Nucleus accumbens (tissue), 56 donors: ENCODE measurements at regions not wholly inside any gene's neighbourhood (a gene's known extent, or its start where the extent isn't known, plus 50 kb on each side); places are given as distances from the start of the nearest gene placed in this dataset.
"Not testable (repeated sequence)": the region's sequence is repeated elsewhere in the genome, so short reads cannot be mapped to it uniquely, and the experiment has no call there.

Experiments
- DNase-seq, 56 donors: peaks; one replicate each; lab custom pipeline; 2025; lab: John Stamatoyannopoulos, UW

- DNase-seq = no peak
These were observed 122.8 kb upstream of the RMDN2 start for GRCh38 chr2:37802211-37802752.

- no peak for DNase-seq
These were observed 122.1 kb upstream of the RMDN2 start for GRCh38 chr2:37802899-37803379.

GRCh38 chr2:37806004-37806403, 119.1 kb upstream of the RMDN2 start:
- not testable (repeated sequence) for DNase-seq

GRCh38 chr2:37809525-37809924, 115.6 kb upstream of the RMDN2 start:
- no peak for DNase-seq

- DNase-seq = no peak
These were observed 115.0 kb upstream of the RMDN2 start for GRCh38 chr2:37809931-37810570.

- no peak for DNase-seq
These were observed 112.7 kb upstream of the RMDN2 start for GRCh38 chr2:37812414-37812813.

- no peak for DNase-seq
These were observed 112.0 kb upstream of the RMDN2 start for GRCh38 chr2:37812941-37813730.

GRCh38 chr2:37816036-37816435, 109.1 kb upstream of the RMDN2 start:
- DNase-seq = no peak

- DNase-seq = no peak
These were observed 108.4 kb upstream of the RMDN2 start for GRCh38 chr2:37816686-37817085.

GRCh38 chr2:37819186-37819585, 105.9 kb upstream of the RMDN2 start:
- no peak for DNase-seq

- no peak for DNase-seq
These were observed 104.6 kb upstream of the RMDN2 start for GRCh38 chr2:37820471-37820986.

GRCh38 chr2:37825586-37825985, 99.5 kb upstream of the RMDN2 start:
- DNase-seq = no peak

- DNase-seq = no peak
These were observed 98.5 kb upstream of the RMDN2 start for GRCh38 chr2:37826611-37827010.

- no peak for DNase-seq
These were observed 97.6 kb upstream of the RMDN2 start for GRCh38 chr2:37827455-37827854.

- no peak for DNase-seq
These were observed 97.1 kb upstream of the RMDN2 start for GRCh38 chr2:37827911-37828511.

GRCh38 chr2:37829202-37829601, 95.9 kb upstream of the RMDN2 start:
- no peak for DNase-seq

- no peak for DNase-seq
These were observed 95.3 kb upstream of the RMDN2 start for GRCh38 chr2:37829616-37830395.

- no peak for DNase-seq
These were observed 94.5 kb upstream of the RMDN2 start for GRCh38 chr2:37830636-37831035.

GRCh38 chr2:37831081-37831780, 93.9 kb upstream of the RMDN2 start:
- no peak for DNase-seq
